ENCODE measurements at regions not wholly inside any gene's neighbourhood (a gene's known extent, or its start where the extent isn't known, plus 50 kb on each side); places are given as distances from the start of the nearest gene placed in this dataset.
"Not testable (repeated sequence)": the region's sequence is repeated elsewhere in the genome, so short reads cannot be mapped to it uniquely, and the experiment has no call there.

GRCh38 chr16:65845466-65846209 lies 520.9 kb upstream of the CDH5 start:
- DNase-seq (ENCODE audit: low read depth in 3 of 3): no peak

DNA sequence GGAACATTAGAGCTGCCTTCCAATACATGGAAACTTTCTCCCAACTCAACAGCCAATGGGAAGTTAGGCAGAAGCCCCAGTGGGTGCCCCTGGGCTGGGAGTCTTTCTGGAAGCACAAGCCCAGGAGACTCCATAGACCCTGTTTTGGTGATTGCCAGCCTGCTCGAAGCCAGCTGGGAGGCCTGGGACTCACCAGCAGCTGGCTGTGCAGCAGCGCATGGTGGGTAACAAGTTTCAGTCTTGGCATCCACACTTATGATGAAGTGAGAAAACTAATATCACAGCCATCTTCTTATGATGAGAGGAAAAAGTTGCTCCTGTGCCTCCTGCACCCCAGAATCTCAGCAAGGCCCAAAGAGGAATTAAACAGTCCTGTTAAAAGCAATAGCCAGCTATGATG lies 522.5 kb upstream of the CDH5 start:
- no peak for DNase-seq (ENCODE audit: low read depth in 3 of 3)

- no peak for DNase-seq (ENCODE audit: low read depth in 3 of 3)
These were observed 524.4 kb upstream of the CDH5 start for GRCh38 chr16:65842067-65842466.

DNA sequence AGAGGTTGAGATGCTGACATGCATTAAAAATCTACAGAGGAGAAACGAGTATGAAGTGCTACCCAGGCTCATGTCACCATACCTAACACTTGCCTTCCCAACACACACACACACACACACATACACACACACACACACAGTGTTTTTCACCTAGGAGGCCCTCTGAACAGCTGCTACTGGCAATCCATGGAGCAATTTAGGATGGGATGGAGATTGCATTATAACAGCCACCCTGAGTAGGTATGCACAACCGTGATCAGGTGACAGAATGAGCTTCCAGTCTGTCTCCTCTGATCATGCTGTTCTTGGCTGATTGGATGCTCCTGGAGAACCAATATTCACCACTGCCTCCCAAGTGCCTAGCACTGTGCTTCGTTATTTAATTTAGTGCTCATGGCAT lies 528.5 kb upstream of the CDH5 start:
- no peak for DNase-seq (ENCODE audit: low read depth in 3 of 3)

- DNase-seq (ENCODE audit: low read depth in 3 of 3): no peak
These were observed 529.0 kb upstream of the CDH5 start for GRCh38 chr16:65837464-65837863.

DNA sequence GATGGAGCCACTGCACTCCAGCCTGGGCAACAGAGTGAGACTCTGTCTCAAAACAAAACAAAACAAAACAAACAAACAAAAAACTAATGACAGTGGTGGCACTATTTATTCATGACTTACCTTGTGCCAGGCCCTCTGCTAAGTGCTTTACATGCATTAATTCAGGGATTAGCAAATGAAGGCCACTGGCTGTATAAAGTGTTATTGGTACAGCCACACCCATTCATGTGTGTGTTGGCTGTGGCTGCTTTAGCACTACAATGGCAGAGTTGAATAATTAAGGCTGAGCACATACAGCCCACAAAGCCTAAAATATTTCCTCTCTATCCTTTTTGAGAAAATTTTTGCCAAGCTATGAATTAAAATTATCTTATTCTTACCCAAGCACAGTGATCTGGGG lies 531.8 kb upstream of the CDH5 start:
- no peak for DNase-seq (ENCODE audit: low read depth in 3 of 3)

DNA sequence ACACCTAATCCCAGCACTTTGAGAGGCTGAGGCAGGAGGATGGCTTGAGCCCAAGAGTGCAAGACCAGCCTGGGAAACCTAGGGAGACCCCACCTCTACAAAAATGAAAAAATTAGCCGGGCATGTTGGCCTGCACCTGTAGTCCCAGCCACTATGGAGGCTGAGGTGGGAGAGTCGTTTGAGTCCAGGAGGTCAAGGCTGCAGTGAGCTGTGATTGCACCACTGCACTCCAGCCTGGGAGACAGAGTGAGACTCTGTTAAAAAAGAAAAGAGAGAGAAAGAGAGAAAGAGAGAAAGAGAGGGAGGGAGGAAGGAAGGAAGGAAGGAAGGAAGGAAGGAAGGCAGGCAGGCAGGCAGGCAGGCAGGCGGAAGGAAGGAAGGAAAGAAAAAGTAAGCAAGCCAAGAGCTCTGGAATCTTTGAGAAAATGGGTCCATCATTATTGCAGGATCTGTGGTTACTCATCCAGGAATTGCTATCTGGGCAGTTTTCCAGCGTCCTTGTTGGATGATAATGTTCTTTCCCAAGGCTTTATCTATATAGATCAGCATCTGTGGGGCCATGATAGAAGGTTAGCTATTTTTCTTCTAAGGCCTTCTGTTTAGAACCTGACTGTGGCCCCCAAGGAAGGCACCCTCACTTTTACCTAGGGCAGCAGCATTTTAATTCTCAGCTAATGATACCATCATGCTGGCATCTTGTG lies 533.2 kb upstream of the CDH5 start:
- no peak for DNase-seq (ENCODE audit: low read depth in 3 of 3)

DNA sequence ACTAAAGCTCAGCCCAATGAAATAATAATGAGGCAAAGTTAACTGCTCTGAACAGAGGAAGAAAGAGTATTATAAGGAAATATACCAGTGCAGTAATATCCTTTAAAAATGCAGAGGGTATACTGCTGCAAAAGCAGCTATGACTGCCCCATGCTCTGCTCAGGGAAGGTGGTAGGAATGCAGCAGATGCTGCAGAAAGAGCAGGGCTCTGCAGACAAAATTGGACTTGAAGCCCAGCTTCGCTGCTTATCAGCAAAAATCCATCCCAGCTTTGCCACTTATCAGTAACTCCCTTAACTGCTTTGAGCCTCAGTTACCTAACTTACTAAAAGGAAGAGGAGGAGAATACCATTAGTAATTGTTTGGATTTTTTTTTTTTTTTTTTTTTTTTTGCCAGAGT lies 533.8 kb upstream of the CDH5 start:
- no peak for DNase-seq (ENCODE audit: low read depth in 3 of 3)

GRCh38 chr16:65831903-65832666 lies 534.4 kb upstream of the CDH5 start:
- DNase-seq (ENCODE audit: low read depth in 3 of 3): no peak

DNA sequence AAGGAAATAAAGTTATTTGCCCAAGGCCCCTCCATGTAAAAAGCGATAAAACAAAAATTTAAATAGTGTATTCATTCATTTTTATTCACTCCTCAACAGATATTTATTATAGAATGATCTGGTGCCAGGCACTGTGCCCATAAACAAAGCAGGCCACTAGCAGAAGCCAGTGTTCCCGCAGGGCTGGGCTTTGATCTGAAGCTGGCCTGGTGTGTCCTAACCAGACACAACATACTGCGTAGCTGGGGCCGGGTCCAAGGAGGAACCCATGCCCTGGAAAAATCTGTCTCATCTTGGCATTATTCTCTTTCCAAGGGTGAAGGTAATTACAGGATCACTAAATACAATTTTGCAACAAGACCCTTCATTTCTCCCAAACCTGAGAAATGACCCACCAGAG lies 537.4 kb upstream of the CDH5 start:
- no peak for DNase-seq (ENCODE audit: low read depth in 3 of 3)

DNA sequence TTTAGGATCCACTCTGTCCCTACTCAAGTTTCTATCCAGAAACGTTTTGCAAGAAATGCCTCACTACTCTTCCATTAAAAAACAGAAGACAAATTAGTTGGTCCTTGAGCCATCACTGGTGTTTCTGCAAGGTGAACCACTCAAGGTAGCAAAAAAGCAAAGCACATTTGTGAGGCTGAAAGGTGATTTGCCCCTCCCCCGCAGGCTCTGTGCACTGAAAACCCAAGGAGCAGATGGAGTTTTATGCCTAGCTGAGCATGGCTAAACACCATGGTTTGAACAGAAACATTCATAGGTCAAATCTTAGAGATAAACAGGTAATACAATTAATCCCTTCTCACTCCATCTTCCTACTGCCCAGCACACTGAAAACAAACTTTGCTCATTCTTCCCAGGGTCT lies 538.2 kb upstream of the CDH5 start:
- DNase-seq (ENCODE audit: low read depth in 3 of 3): no peak

- DNase-seq (ENCODE audit: low read depth in 3 of 3): no peak
These were observed 539.3 kb upstream of the CDH5 start for GRCh38 chr16:65827231-65827630.

DNA sequence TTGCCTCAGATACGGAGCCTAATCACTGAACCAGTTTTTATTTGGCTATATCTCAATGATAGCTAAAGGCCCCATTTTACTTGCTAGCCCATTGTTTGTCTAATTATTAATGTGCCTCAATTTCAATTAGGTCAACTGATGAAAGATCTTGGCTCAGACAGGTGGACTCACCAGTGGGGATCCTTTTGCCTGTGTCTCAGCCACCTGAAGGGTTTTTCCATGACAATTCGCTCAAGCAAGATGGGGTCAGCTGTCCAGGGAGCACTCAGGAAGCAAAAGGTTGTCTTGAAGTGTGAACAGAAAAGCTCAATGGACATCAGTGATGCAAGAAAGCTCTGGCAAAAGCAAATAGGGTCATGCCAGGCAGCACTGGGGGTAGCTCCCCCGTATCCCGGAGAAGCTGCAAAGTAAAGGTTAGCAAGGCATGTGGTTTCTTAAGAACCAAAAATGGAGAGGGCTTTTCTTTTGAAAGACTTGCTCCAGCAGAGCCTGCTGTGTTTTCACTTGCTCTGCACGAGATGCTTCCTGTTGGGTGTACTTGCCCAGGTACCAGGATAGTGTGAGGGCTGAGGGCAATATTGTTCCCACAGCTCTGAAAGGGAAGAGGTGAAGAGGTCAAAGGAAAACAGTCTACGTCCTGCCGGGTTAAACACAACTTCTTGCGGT lies 541.2 kb upstream of the CDH5 start:
- no peak for DNase-seq (ENCODE audit: low read depth in 3 of 3)

DNA sequence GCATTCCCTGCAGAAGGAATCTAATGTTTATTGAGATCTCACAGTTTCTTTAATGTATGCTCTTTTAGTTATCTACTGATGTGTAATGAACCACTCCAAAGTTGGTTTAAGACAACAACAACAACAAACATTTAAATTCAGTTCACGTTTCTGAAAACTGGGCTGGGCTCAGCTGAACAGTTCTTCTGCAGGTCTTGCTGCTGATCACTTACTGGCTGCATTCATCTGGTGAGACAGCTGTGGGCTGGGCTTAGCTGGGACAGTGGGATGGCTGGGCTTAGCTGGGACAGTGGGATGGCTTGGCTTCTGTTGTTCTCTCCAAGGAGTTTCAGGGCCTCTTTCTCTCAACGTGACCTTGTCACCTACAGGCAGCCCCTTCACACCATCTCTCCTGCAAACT lies 544.3 kb upstream of the CDH5 start:
- no peak for DNase-seq (ENCODE audit: low read depth in 3 of 3)

- DNase-seq (ENCODE audit: low read depth in 3 of 3): no peak
These were observed 547.2 kb upstream of the CDH5 start for GRCh38 chr16:65819136-65819898.

GRCh38 chr16:65817799-65818198 lies 548.7 kb upstream of the CDH5 start:
- DNase-seq (ENCODE audit: low read depth in 3 of 3): no peak

DNA sequence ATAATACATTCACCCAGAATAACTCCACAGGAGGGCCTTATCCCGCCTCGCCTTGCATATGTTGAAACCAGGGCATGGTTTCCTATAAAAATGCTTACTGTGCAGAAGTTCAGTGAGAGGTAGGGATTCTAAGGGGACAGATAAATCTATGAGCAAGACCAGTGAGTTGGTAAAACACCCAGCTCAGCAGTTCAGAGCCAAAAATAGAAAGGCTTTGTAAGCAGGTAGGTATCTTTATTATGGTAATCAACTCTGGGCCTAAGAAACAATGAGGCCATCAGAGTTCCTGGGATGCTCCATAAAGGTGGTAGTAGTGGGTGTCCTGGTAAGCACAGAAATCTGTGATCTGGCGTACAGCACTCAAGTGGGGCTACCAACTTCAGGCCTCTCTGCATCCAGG lies 549.4 kb upstream of the CDH5 start:
- no peak for DNase-seq (ENCODE audit: low read depth in 3 of 3)

DNA sequence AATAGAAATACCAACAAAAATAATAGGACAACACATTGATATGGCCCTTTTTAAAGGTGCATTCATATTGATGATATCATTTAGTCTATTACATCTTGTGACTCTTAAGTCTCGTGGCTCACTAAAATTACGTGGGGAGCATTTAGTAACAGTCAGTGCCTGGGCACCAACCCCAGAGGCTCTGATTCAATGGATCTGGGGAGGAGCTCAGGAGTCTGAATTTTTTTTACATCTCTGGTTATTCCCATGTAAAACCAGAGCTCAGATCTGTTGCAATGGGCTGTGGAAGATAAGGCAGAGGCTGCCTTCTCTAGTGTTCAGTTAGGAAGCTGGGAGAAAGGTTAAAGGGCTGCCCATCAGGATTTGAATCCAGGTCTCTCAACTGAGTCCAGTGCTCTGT lies 549.9 kb upstream of the CDH5 start:
- no peak for DNase-seq (ENCODE audit: low read depth in 3 of 3)

DNA sequence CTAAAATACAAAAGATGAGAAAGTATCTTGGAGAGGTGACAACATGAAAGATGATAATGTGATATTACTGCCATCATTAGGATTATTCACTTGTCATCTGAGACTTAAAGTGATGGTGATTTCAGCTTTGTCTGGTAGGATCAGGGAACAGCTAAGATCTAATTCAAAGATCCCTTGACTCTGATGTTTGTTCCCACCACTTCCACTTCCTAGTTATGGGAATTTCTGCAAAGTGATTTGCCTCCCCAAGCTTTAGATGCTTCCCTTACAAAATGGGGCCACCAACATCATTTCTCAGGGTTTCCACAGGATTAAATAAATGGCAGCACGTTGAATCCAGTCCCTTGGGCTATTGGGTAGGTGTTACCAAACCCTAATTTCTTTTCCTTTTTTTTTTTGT lies 550.8 kb upstream of the CDH5 start:
- no peak for DNase-seq (ENCODE audit: low read depth in 3 of 3)

DNA sequence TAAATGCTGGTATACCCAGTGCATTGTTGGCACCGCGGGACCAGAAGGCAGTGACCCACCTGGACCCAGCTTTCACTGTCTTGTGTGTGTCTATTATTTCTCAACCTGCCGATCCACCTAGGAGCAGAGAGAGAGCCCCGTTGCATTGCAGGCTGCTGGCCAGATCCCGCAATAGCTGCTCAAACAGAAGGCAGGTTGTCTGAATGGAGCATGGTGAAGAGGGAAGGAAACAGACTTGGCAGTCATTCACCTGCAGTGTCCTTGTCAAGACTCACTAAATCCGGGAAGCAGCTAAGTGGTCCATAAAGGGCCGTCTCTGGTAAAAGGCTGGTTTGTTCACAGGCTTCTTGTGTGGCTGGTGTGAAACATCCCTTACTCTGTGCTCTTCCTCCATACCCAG lies 552.6 kb upstream of the CDH5 start:
- not testable (repeated sequence) for DNase-seq (ENCODE audit: low read depth in 3 of 3)

DNA sequence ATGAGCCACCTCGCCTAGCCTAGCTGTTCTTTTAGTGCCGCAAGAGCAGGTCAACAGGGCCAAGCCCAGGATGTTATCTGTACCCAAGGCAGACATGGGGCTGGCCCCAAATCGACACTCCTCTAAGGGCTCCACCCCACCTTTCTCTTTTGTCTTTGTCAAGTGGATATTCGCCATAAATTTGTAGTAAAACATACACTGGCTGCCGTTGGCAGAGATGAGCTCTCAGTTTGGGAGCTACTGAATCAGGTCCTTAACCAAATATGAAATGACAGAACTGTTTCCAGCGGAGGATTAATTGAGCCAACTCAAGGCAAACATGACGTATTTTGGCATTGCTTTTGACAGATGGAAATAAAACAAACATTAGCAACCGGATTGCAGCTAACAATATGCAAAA lies 556.9 kb upstream of the CDH5 start:
- DNase-seq (ENCODE audit: low read depth in 3 of 3): no peak

GRCh38 chr16:65808790-65809189 lies 557.7 kb upstream of the CDH5 start:
- no peak for DNase-seq (ENCODE audit: low read depth in 3 of 3)

Measured in stimulated activated CD4-positive, alpha-beta T cell treated with anti-CD3 and anti-CD28 coated beads, TNF-alpha, amount 100 ng/mL, for 4 hours (primary cell).